ENCODE measurements at regions not wholly inside any gene's neighbourhood (a gene's known extent, or its start where the extent isn't known, plus 50 kb on each side); places are given as distances from the start of the nearest gene placed in this dataset.
"Not testable (repeated sequence)": the region's sequence is repeated elsewhere in the genome, so short reads cannot be mapped to it uniquely, and the experiment has no call there.

GRCh38 chr14:81618695-81619094, 85.0 kb upstream of the SEL1L start:
- TF ChIP-seq CTCF (IDR thresholded peaks at IDR 0.05; ENCODE audit: low read depth, low read length) = no peak
- no peak overlapping the region for H3K4me3 ChIP-seq (ENCODE audit: low read depth, low read length)

DNA sequence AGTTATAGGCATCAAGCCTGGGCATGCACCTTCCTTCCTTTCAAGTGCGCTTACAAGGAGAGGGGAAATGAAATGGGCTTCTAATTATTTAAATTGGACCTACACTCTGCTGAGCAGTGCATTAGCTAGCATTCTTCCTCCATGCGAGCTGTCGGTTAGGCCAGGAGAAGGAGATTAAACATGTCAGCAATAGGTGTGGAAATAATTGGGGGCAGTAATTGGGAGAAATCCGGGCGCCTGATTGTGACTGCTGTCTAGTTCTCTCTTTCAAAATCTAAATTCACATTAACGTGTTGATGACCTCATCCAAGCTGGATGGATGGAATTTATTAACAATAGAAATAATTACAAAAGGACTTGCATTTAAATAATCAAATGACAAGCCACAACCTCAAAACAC, 86.2 kb upstream of the SEL1L start:
- no peak overlapping the region for H3K4me3 ChIP-seq (ENCODE audit: low read depth, low read length)
- TF ChIP-seq CTCF (IDR thresholded peaks at IDR 0.05; ENCODE audit: low read depth, low read length) = no peak

- not testable (repeated sequence) for H3K4me3 ChIP-seq (ENCODE audit: low read depth, low read length)
Observed at GRCh38 chr14:81623771-81624396, 90.2 kb upstream of the SEL1L start.

DNA sequence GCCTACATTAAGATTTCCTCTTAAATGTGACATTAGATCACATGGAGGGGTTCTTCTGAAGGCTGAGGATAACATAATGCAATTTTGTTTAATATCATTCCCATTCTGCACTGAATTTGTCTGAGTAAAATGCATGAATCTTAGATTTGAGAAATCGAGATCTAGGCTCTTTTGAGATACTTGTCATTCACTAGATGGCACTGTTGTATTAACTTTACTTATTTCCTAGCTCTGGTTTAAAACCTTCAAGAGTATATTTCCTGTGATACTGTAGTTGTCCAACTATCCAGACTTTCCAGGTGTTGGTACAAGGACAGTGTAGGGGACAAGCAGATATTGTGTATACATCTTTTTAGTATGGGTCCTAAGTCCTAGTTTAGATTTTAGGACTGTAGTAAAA, 91.7 kb upstream of the SEL1L start:
- H3K4me3 ChIP-seq (ENCODE audit: low read depth, low read length) = no peak overlapping the region
- no peak for TF ChIP-seq CTCF (IDR thresholded peaks at IDR 0.05; ENCODE audit: low read depth, low read length)

GRCh38 chr14:81632157-81632556, 98.5 kb upstream of the SEL1L start:
- no peak overlapping the region for H3K4me3 ChIP-seq (ENCODE audit: low read depth, low read length)
- no peak for TF ChIP-seq CTCF (IDR thresholded peaks at IDR 0.05; ENCODE audit: low read depth, low read length)

GRCh38 chr14:81633496-81633895, 99.8 kb upstream of the SEL1L start:
- H3K4me3 ChIP-seq (ENCODE audit: low read depth, low read length) = no peak overlapping the region
- no peak for TF ChIP-seq CTCF (IDR thresholded peaks at IDR 0.05; ENCODE audit: low read depth, low read length)

GRCh38 chr14:81637639-81638038, 104.0 kb upstream of the SEL1L start:
- H3K4me3 ChIP-seq (ENCODE audit: low read depth, low read length) = no peak overlapping the region
- TF ChIP-seq CTCF (IDR thresholded peaks at IDR 0.05; ENCODE audit: low read depth, low read length) = no peak

DNA sequence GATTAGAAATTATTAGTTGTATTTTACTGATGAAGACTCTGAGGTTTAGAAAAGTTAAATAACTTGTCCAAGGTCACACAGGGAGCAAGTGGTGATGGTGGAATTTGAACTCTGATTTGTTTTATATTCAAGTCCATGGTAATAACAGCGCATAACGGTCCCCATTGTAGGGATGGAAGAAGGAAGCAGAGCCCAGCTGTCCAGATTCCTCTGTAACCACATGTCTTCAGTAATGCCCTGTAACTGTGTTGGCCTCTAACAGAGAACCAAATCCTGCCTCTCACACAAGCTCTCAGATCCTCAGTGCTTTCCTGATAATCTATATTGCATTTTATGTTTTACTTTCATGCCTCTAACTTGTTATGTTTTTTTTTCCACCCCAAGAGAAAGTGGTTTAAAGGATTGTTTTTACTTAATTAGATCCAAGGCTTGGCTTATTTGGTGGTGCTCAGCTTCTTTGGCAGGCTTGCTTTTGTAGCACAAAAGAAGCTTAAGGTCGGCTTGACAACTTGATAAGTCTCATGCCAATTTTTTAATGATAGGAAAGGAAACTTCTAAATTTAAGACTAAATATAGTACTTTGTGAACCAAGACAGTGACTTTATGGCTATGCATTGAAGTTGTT, 105.1 kb upstream of the SEL1L start:
- no peak for TF ChIP-seq CTCF (IDR thresholded peaks at IDR 0.05; ENCODE audit: low read depth, low read length)

More for the DNA sequence above, 105.1 kb upstream of the SEL1L start:
- no peak overlapping the region for H3K4me3 ChIP-seq (ENCODE audit: low read depth, low read length)

Data from WI38 (cell line).